ENCODE measurements at regions not wholly inside any gene's neighbourhood (a gene's known extent, or its start where the extent isn't known, plus 50 kb on each side); places are given as distances from the start of the nearest gene placed in this dataset.

GRCh38 chrX:4656419-4656818, 943.0 kb upstream of the PRKX start:
- DNase-seq (ENCODE audit: low read depth, low spot score) (no peak), FAIRE-seq (no peak)
- H3K36me3 ChIP-seq (ENCODE audit: control insufficient read depth in 2 of 2, extremely low read depth in 1 of 2, insufficient read depth in 2 of 2, low read length in 2 of 2) = no peaks in the 10 kb centered on the region
- no peak overlapping the region for H2AFZ ChIP-seq (ENCODE audit: control insufficient read depth, low read length)
- no peak overlapping the region for H3K27ac ChIP-seq (ENCODE audit: control insufficient read depth, insufficient read depth, low read length)
- no peaks in the 10 kb centered on the region for H3K79me2 ChIP-seq (ENCODE audit: control insufficient read depth, insufficient read depth, low read length)
- no peak overlapping the region for H3K9ac ChIP-seq (ENCODE audit: control insufficient read depth, extremely low read depth, insufficient read depth, low read length)
- H3K4me3 ChIP-seq (ENCODE audit: control insufficient read depth in 2 of 3, extremely low read depth in 1 of 3, insufficient read depth in 2 of 3, low read depth in 1 of 3, low read length in 3 of 3) = no peak overlapping the region
- no peaks in the 10 kb centered on the region for H3K27me3 ChIP-seq (ENCODE audit: control insufficient read depth, extremely low read depth, insufficient read depth, low read length)
- H4K20me1 ChIP-seq (ENCODE audit: control insufficient read depth, extremely low read depth, insufficient read depth, low read length) = no peaks in the 10 kb centered on the region
- H3K9me1 ChIP-seq (ENCODE audit: control insufficient read depth, extremely low read depth, insufficient read depth, low read length) = no peaks in the 10 kb centered on the region
- dilution Hi-C loops (cut with MboI; ENCODE audit: extremely low pct_ligation_motif_present, low sequenced_read_pairs) = no loop called here
- no peaks in the 10 kb centered on the region for H3K9me3 ChIP-seq (ENCODE audit: control insufficient read depth, low read depth, low read length)
- TF ChIP-seq EZH2 (IDR thresholded peaks at IDR 0.05; ENCODE audit: low read length) = no peak
- TF ChIP-seq, protein P1, sequence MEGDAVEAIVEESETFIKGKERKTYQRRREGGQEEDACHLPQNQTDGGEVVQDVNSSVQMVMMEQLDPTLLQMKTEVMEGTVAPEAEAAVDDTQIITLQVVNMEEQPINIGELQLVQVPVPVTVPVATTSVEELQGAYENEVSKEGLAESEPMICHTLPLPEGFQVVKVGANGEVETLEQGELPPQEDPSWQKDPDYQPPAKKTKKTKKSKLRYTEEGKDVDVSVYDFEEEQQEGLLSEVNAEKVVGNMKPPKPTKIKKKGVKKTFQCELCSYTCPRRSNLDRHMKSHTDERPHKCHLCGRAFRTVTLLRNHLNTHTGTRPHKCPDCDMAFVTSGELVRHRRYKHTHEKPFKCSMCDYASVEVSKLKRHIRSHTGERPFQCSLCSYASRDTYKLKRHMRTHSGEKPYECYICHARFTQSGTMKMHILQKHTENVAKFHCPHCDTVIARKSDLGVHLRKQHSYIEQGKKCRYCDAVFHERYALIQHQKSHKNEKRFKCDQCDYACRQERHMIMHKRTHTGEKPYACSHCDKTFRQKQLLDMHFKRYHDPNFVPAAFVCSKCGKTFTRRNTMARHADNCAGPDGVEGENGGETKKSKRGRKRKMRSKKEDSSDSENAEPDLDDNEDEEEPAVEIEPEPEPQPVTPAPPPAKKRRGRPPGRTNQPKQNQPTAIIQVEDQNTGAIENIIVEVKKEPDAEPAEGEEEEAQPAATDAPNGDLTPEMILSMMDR (optimal IDR thresholded peaks at IDR 0.05 in 1 of 3, IDR thresholded peaks at IDR 0.05 in 1 of 3, conservative IDR thresholded peaks at IDR 0.05 in 1 of 3; ENCODE audit: extremely low read depth in 1 of 3, insufficient read depth in 2 of 3, low read length in 3 of 3) = no peak
- no peak overlapping the region for H3K4me2 ChIP-seq (ENCODE audit: control insufficient read depth, extremely low read depth, insufficient read depth, low read depth, low read length)
- H3K4me1 ChIP-seq (ENCODE audit: control insufficient read depth, extremely low read depth, insufficient read depth, low read length) = no peaks in the 10 kb centered on the region

GRCh38 chrX:4655743-4656142, 942.3 kb upstream of the PRKX start:
- Histone ChIP-seq H3K79me2 (ENCODE audit: control insufficient read depth, insufficient read depth, low read length) (no peaks in the 10 kb centered on the region), H3K9me3 (ENCODE audit: control insufficient read depth, low read depth, low read length) (no peaks in the 10 kb centered on the region), H3K9ac (ENCODE audit: control insufficient read depth, extremely low read depth, insufficient read depth, low read length) (no peak overlapping the region), H3K9me1 (ENCODE audit: control insufficient read depth, extremely low read depth, insufficient read depth, low read length) (no peaks in the 10 kb centered on the region), H3K27ac (ENCODE audit: control insufficient read depth, insufficient read depth, low read length) (no peak overlapping the region), H3K4me3 (ENCODE audit: control insufficient read depth in 2 of 3, extremely low read depth in 1 of 3, insufficient read depth in 2 of 3, low read depth in 1 of 3, low read length in 3 of 3) (no peak overlapping the region), H3K4me2 (ENCODE audit: control insufficient read depth, extremely low read depth, insufficient read depth, low read depth, low read length) (no peak overlapping the region), H3K4me1 (ENCODE audit: control insufficient read depth, extremely low read depth, insufficient read depth, low read length) (no peaks in the 10 kb centered on the region), H4K20me1 (ENCODE audit: control insufficient read depth, extremely low read depth, insufficient read depth, low read length) (no peaks in the 10 kb centered on the region), H3K36me3 (ENCODE audit: control insufficient read depth in 2 of 2, extremely low read depth in 1 of 2, insufficient read depth in 2 of 2, low read length in 2 of 2) (no peaks in the 10 kb centered on the region), H3K27me3 (ENCODE audit: control insufficient read depth, extremely low read depth, insufficient read depth, low read length) (no peaks in the 10 kb centered on the region), H2AFZ (ENCODE audit: control insufficient read depth, low read length) (no peak overlapping the region)
- dilution Hi-C loops (cut with MboI; ENCODE audit: extremely low pct_ligation_motif_present, low sequenced_read_pairs) = no loop called here
- FAIRE-seq (no peak), DNase-seq (ENCODE audit: low read depth, low spot score) (no peak)
- TF ChIP-seq, protein P1 (optimal IDR thresholded peaks at IDR 0.05 in 1 of 3, IDR thresholded peaks at IDR 0.05 in 1 of 3, conservative IDR thresholded peaks at IDR 0.05 in 1 of 3; ENCODE audit: extremely low read depth in 1 of 3, insufficient read depth in 2 of 3, low read length in 3 of 3) = no peak
- no peak for TF ChIP-seq EZH2 (IDR thresholded peaks at IDR 0.05; ENCODE audit: low read length)
